ENCODE measurements at regions not wholly inside any gene's neighbourhood (a gene's known extent, or its start where the extent isn't known, plus 50 kb on each side); places are given as distances from the start of the nearest gene placed in this dataset.

GRCh38 chr10:125264091-125264490 is 103.7 kb upstream of the CTBP2 start:
- TF ChIP-seq CTCF (IDR thresholded peaks at IDR 0.05) (no peak), POLR2AphosphoS5 (IDR thresholded peaks at IDR 0.05; ENCODE audit: low read depth, low read length) (no peak), REST (IDR thresholded peaks at IDR 0.05; ENCODE audit: low read depth, low read length) (no peak), EZH2phosphoT487 (IDR thresholded peaks at IDR 0.05; ENCODE audit: borderline replicate concordance, low read depth) (no peak), SMC3 (IDR thresholded peaks at IDR 0.05; ENCODE audit: low read depth, low read length) (no peak), TEAD4 (IDR thresholded peaks at IDR 0.05; ENCODE audit: borderline replicate concordance, insufficient read depth) (no peak), FOXM1 (IDR thresholded peaks at IDR 0.05; ENCODE audit: low read depth) (no peak), NRF1 (IDR thresholded peaks at IDR 0.05; ENCODE audit: low read depth, low read length) (no peak), EP300 (IDR thresholded peaks at IDR 0.05; ENCODE audit: borderline replicate concordance in 1 of 2, low read depth in 1 of 2, low read length in 1 of 2) (no peak), YY1 (IDR thresholded peaks at IDR 0.05; ENCODE audit: low read depth) (no peak)
- TF ChIP-seq, protein P1, sequence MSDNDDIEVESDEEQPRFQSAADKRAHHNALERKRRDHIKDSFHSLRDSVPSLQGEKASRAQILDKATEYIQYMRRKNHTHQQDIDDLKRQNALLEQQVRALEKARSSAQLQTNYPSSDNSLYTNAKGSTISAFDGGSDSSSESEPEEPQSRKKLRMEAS (IDR thresholded peaks at IDR 0.05; ENCODE audit: low read depth) = no peak
- TF ChIP-seq, protein P2, sequence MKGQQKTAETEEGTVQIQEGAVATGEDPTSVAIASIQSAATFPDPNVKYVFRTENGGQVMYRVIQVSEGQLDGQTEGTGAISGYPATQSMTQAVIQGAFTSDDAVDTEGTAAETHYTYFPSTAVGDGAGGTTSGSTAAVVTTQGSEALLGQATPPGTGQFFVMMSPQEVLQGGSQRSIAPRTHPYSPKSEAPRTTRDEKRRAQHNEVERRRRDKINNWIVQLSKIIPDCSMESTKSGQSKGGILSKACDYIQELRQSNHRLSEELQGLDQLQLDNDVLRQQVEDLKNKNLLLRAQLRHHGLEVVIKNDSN (IDR thresholded peaks at IDR 0.05; ENCODE audit: borderline replicate concordance, low read depth) = no peak
- TF ChIP-seq, protein P3, sequence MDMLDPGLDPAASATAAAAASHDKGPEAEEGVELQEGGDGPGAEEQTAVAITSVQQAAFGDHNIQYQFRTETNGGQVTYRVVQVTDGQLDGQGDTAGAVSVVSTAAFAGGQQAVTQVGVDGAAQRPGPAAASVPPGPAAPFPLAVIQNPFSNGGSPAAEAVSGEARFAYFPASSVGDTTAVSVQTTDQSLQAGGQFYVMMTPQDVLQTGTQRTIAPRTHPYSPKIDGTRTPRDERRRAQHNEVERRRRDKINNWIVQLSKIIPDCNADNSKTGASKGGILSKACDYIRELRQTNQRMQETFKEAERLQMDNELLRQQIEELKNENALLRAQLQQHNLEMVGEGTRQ (IDR thresholded peaks at IDR 0.05; ENCODE audit: borderline replicate concordance, low read depth, low read length) = no peak

Data from SK-N-SH (cell line).